Anterior cingulate cortex (tissue), 58 donors: ENCODE measurements at regions not wholly inside any gene's neighbourhood (a gene's known extent, or its start where the extent isn't known, plus 50 kb on each side); places are given as distances from the start of the nearest gene placed in this dataset.
"Not testable (repeated sequence)": the region's sequence is repeated elsewhere in the genome, so short reads cannot be mapped to it uniquely, and the experiment has no call there.

Source experiments
- DNase-seq, 58 donors: peaks; one replicate each; lab custom pipeline; 2025; lab: John Stamatoyannopoulos, UW

- DNase-seq, result no peak
Observed at GRCh38 chr13:56501750-56502149, 639.0 kb upstream of the PRR20A start.

- no peak for DNase-seq
Observed at GRCh38 chr13:56510836-56511235, 629.9 kb upstream of the PRR20A start.

- not testable (repeated sequence) for DNase-seq
Observed at GRCh38 chr13:56512336-56512735, 628.4 kb upstream of the PRR20A start.

GRCh38 chr13:56515441-56515840, 625.3 kb upstream of the PRR20A start:
- DNase-seq, result no peak

GRCh38 chr13:56528040-56528790, 612.5 kb upstream of the PRR20A start:
- no peak for DNase-seq

- DNase-seq, result no peak
Observed at GRCh38 chr13:56530096-56530495, 610.6 kb upstream of the PRR20A start.

GRCh38 chr13:56547921-56548320, 592.8 kb upstream of the PRR20A start:
- not testable (repeated sequence) for DNase-seq

- no peak for DNase-seq
Observed at GRCh38 chr13:56558698-56559320, 581.9 kb upstream of the PRR20A start.

GRCh38 chr13:56561327-56561726, 579.4 kb upstream of the PRR20A start:
- no peak for DNase-seq

GRCh38 chr13:56563663-56564062, 577.1 kb upstream of the PRR20A start:
- DNase-seq, result no peak

GRCh38 chr13:56586976-56587375, 553.7 kb upstream of the PRR20A start:
- DNase-seq, result no peak

- no peak for DNase-seq
Observed at GRCh38 chr13:56615572-56615971, 525.1 kb upstream of the PRR20A start.

GRCh38 chr13:56622840-56623239, 517.9 kb upstream of the PRR20A start:
- DNase-seq, result no peak

GRCh38 chr13:56628886-56629285, 511.8 kb upstream of the PRR20A start:
- DNase-seq, result not testable (repeated sequence)

GRCh38 chr13:56631060-56631459, 509.7 kb upstream of the PRR20A start:
- not testable (repeated sequence) for DNase-seq

- DNase-seq, result no peak
Observed at GRCh38 chr13:56653043-56653442, 487.7 kb upstream of the PRR20A start.

GRCh38 chr13:56659041-56659471, 481.7 kb upstream of the PRR20A start:
- no peak for DNase-seq

GRCh38 chr13:56670563-56670962, 470.2 kb upstream of the PRR20A start:
- DNase-seq, result no peak

- no peak for DNase-seq
Observed at GRCh38 chr13:56681404-56681803, 459.3 kb upstream of the PRR20A start.

- DNase-seq, result no peak
Observed at GRCh38 chr13:56687131-56687530, 453.6 kb upstream of the PRR20A start.

GRCh38 chr13:56697011-56697410, 443.7 kb upstream of the PRR20A start:
- no peak for DNase-seq

GRCh38 chr13:56700324-56700723, 440.4 kb upstream of the PRR20A start:
- no peak for DNase-seq
